Adrenal gland (tissue), 9 donors: ENCODE measurements at regions not wholly inside any gene's neighbourhood (a gene's known extent, or its start where the extent isn't known, plus 50 kb on each side); places are given as distances from the start of the nearest gene placed in this dataset.
"Not testable (repeated sequence)": the region's sequence is repeated elsewhere in the genome, so short reads cannot be mapped to it uniquely, and the experiment has no call there.

Experiments used
- DNase-seq, 7 donors: peaks; one replicate each; pipeline ENCODE4 v3.0.0-alpha.2; 2019 to 2020
- H3K27ac ChIP-seq, 5 donors: fragments of 200-600 bp; sonication (generic) in 4 of 5; 1 replicate in 3 of 5; 2 replicates in 2 of 5; pipeline versions ENCODE4 v1.5.1 to v1.8.0; 2016 to 2020; ENCODE audit warnings: mild to moderate bottlenecking in 1 of 5
- H3K27me3 ChIP-seq: fragments of 200-600 bp; 2 replicates; pipeline ENCODE4 v1.8.0; 2021
- H3K36me3 ChIP-seq, 2 donors: fragments of 200-600 bp; replicated peaks in 1 of 2; 1 replicate in 1 of 2; 2 replicates in 1 of 2; pipeline versions ENCODE4 v1.5.1 to v1.8.0; 2018 to 2022
- H3K4me1 ChIP-seq, 2 donors: fragments of 200-600 bp; replicated peaks in 1 of 2; 1 replicate in 1 of 2; 2 replicates in 1 of 2; pipeline versions ENCODE4 v1.5.1 to v1.8.0; 2018 to 2021
- H3K4me3 ChIP-seq, 4 donors: fragments of 200-600 bp; sonication (generic) in 3 of 4; one replicate each; pipeline ENCODE4 v1.5.1; 2016 to 2018
- H3K9me3 ChIP-seq, 3 donors: fragments of 200-600 bp; sonication (generic) in 1 of 3; replicated peaks in 1 of 3; 1 replicate in 2 of 3; 2 replicates in 1 of 3; pipeline versions ENCODE4 v1.5.1 to v1.8.0; 2016 to 2021
- POLR2A ChIP-seq, 2 donors: fragments of 450-650 bp; IDR thresholded peaks; one replicate each; pipeline ENCODE4 v1.6.1; 2017; ENCODE audit warnings: antibody characterized with exemption in 2 of 2, mild to moderate bottlenecking in 2 of 2, moderate library complexity in 1 of 2
- WGBS, 4 donors: extraction: QIAGEN DNeasy Blood & Tissue Kit in 2 of 4; methylation state at CpG; one replicate each; pipeline versions ENCODE4 v1.1.5 to v1.1.7; 2013 to 2017; 5-methylcytosine and 5-hydroxymethylcytosine counted together
- intact Hi-C, 2 donors: fragments of 100-400 bp; cut with DNase I; formaldehyde crosslinking; loops; one replicate each; pipeline versions ENCODE4 v1.14.1 to v1.15.0; 2022 to 2023
- TF ChIP-seq, protein P1 (sequence below), 6 experiments: fragments of 450-650 bp in 4 of 6; fragments of 200-600 bp in 2 of 6; sonication (generic) in 1 of 6; IDR thresholded peaks; 1 replicate in 5 of 6; 2 replicates in 1 of 6; pipeline versions ENCODE4 v1.5.1 to v1.8.0; 2016 to 2021; ENCODE audit warnings: antibody characterized with exemption in 6 of 6, mild to moderate bottlenecking in 2 of 6, moderate library complexity in 1 of 6
- donor health status: healthy with polysubstance abuse.
- donor health status: Bipolar disorder and iron deficiency.
- donor health status: DM: yes; HTN: yes; CAD: no.
- donor health status: DM: no; HTN: no; CAD: no.
- donor health status: DM: no; HTN: no; CAD: no.

GRCh38 chr1:29756085-29756484 is 519.8 kb downstream of the PTPRU start:
- peak in 1 of 7 donors; percentile 29 for DNase-seq

GRCh38 chr1:29755412-29756015 is 519.2 kb downstream of the PTPRU start:
- H3K9me3 ChIP-seq, H3K27me3 ChIP-seq, H3K4me3 ChIP-seq, intact Hi-C loops, H3K36me3 ChIP-seq, H3K4me1 ChIP-seq, H3K27ac ChIP-seq: not testable (repeated sequence)
- WGBS, 4 donors: 71 to 83% (median 75%) methylated on average over 3 to 6 of the region's 6 CpGs
- DNase-seq: peak in 1 of 7 donors; percentile 27

More at GRCh38 chr1:29756085-29756484, 519.8 kb downstream of the PTPRU start:
- Histone ChIP-seq H3K27ac (no peak overlapping the region), H3K9me3 (no peaks in the 10 kb centered on the region), H3K36me3 (no peaks in the 10 kb centered on the region), H3K27me3 (no peaks in the 10 kb centered on the region), H3K4me1 (no peaks in the 10 kb centered on the region), H3K4me3 (no peak overlapping the region)
- TF ChIP-seq, protein P1, sequence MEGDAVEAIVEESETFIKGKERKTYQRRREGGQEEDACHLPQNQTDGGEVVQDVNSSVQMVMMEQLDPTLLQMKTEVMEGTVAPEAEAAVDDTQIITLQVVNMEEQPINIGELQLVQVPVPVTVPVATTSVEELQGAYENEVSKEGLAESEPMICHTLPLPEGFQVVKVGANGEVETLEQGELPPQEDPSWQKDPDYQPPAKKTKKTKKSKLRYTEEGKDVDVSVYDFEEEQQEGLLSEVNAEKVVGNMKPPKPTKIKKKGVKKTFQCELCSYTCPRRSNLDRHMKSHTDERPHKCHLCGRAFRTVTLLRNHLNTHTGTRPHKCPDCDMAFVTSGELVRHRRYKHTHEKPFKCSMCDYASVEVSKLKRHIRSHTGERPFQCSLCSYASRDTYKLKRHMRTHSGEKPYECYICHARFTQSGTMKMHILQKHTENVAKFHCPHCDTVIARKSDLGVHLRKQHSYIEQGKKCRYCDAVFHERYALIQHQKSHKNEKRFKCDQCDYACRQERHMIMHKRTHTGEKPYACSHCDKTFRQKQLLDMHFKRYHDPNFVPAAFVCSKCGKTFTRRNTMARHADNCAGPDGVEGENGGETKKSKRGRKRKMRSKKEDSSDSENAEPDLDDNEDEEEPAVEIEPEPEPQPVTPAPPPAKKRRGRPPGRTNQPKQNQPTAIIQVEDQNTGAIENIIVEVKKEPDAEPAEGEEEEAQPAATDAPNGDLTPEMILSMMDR (IDR thresholded peaks at IDR 0.05): no peak
- no peak for TF ChIP-seq POLR2A (IDR thresholded peaks at IDR 0.05)
- 59 to 72% (median 61%) methylated on average over 3 to 5 of the region's 5 CpGs for WGBS, 4 donors
- intact Hi-C loops: no loop called here

DNA sequence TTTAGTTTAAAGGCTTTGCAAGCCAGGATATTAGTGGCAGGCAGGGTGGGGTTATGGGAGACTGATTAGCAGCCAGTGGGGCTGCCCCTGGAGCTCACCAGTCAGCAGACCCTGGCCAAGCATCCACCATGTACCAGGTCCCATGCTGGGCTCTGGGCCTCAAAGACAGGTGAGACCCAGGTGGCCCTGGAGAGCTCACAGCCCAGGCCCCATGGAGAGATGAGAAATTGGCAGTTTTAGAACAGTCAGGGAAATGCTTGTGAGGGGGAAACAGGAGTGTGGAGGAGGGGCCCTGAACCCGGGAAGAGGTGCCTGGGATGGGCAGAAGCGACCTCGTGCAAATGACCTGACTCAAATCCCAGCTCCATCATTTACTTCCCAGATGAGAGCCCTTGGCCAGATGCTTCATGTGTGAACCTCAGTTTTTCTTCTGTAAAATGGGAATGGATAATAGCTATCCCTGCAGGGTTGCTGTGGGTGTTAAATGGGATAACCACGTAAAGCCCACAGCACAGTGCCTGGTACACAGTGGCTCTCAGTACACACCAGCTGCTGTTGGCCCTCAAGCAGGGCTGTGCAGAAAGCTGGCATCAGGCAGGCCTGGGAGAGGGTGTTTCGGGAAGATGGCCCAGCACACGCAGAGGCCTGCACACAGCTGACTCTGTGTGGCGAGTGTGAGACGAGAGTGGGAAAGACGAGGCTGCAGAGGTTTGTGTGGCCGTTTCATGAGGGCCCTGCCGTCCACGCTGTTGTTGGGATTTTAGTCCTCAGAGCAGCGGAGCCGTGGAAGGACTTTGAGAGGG is 518.5 kb downstream of the PTPRU start:
- no peaks in the 10 kb centered on the region for H3K36me3 ChIP-seq
- H3K27ac ChIP-seq: no peak overlapping the region
- intact Hi-C loops: no loop called here
- no peaks in the 10 kb centered on the region for H3K27me3 ChIP-seq
- H3K4me3 ChIP-seq: no peak overlapping the region
- WGBS, 4 donors: 78 to 86% (median 84%) methylated on average over 12 to 14 of the region's 14 CpGs
- H3K4me1 ChIP-seq: no peaks in the 10 kb centered on the region
- DNase-seq: peak in 1 of 7 donors; percentile 35
- H3K9me3 ChIP-seq: no peaks in the 10 kb centered on the region
- TF ChIP-seq POLR2A (IDR thresholded peaks at IDR 0.05): no peak
- TF ChIP-seq, protein P1 (IDR thresholded peaks at IDR 0.05): no peak

- intact Hi-C loops: no loop called here
- no peak overlapping the region for H3K27ac ChIP-seq
- H3K4me3 ChIP-seq: no peak overlapping the region
- DNase-seq: peak in 1 of 7 donors; percentile 47
- no peaks in the 10 kb centered on the region for H3K27me3 ChIP-seq
- H3K9me3 ChIP-seq: no peaks in the 10 kb centered on the region
- TF ChIP-seq POLR2A (IDR thresholded peaks at IDR 0.05): no peak
- TF ChIP-seq, protein P1 (IDR thresholded peaks at IDR 0.05): no peak
- H3K4me1 ChIP-seq: no peaks in the 10 kb centered on the region
- WGBS, 4 donors: 42 to 65% (median 55%) methylated on average over 2 to 3 of the region's 3 CpGs
- no peaks in the 10 kb centered on the region for H3K36me3 ChIP-seq
Observed at GRCh38 chr1:29753771-29754572, 517.6 kb downstream of the PTPRU start.
